Progenitor cell of endocrine pancreas (in vitro differentiated cells): ENCODE measurements at regions not wholly inside any gene's neighbourhood (a gene's known extent, or its start where the extent isn't known, plus 50 kb on each side); places are given as distances from the start of the nearest gene placed in this dataset.
A peak's percentile ranks its signal among the peaks of the same experiment; 100 is the strongest.

Experiments used
- DNase-seq: peaks from one replicate; pipeline ENCODE4 v3.0.0; 2021; ENCODE audit warnings: low spot score; ENCODE audit not compliant: unreplicated experiment
- H3K27ac Mint-ChIP-seq: 2 replicates; pipeline ENCODE4 v1.8.0; 2021; ENCODE audit warnings: mild to moderate bottlenecking, moderate library complexity, mixed read lengths
- H3K27me3 Mint-ChIP-seq: 2 replicates; pipeline ENCODE4 v1.8.0; 2021; ENCODE audit warnings: mixed read lengths
- H3K36me3 Mint-ChIP-seq: 2 replicates; pipeline ENCODE4 v1.8.0; 2022; ENCODE audit warnings: mixed read lengths; ENCODE audit not compliant: insufficient read depth
- H3K4me1 Mint-ChIP-seq: 2 replicates; pipeline ENCODE4 v1.8.0; 2021; ENCODE audit warnings: low read depth, mixed read lengths
- H3K4me3 Mint-ChIP-seq: 2 replicates; pipeline ENCODE4 v1.8.0; 2021; ENCODE audit warnings: low read depth, mild to moderate bottlenecking, moderate library complexity, mixed read lengths
- H3K9me3 Mint-ChIP-seq: 2 replicates; pipeline ENCODE4 v1.8.0; 2021; ENCODE audit warnings: low read depth, mixed read lengths
- CTCF ChIP-seq: fragments of 200-600 bp; sonication (generic); IDR thresholded peaks from one replicate; pipeline ENCODE4 v1.5.0; 2021; ENCODE audit warnings: antibody characterized with exemption, mild to moderate bottlenecking; ENCODE audit not compliant: unreplicated experiment

- Mint-ChIP-seq H3K27ac (no peak overlapping the region), H3K4me3 (no peak overlapping the region)
Observed at GRCh38 chr18:55014095-55014494, 54.8 kb upstream of the CCDC68 start.

GRCh38 chr18:55013685-55014084 is 54.4 kb upstream of the CCDC68 start:
- peak overlapping the region; percentile 11 for H3K27ac Mint-ChIP-seq
- H3K9me3 Mint-ChIP-seq: no peaks in the 10 kb centered on the region
- no peaks in the 10 kb centered on the region for H3K27me3 Mint-ChIP-seq
- TF ChIP-seq CTCF: no peak
- H3K4me3 Mint-ChIP-seq: no peak overlapping the region
- no peaks in the 10 kb centered on the region for H3K36me3 Mint-ChIP-seq
- DNase-seq: no peak
- H3K4me1 Mint-ChIP-seq: peaks cover 4% of the 10 kb centered on the region

More at GRCh38 chr18:55014095-55014494, 54.8 kb upstream of the CCDC68 start:
- H3K36me3 Mint-ChIP-seq: no peaks in the 10 kb centered on the region
- peaks cover 4% of the 10 kb centered on the region for H3K4me1 Mint-ChIP-seq
- no peaks in the 10 kb centered on the region for H3K27me3 Mint-ChIP-seq
- H3K9me3 Mint-ChIP-seq: no peaks in the 10 kb centered on the region
- DNase-seq: no peak
- TF ChIP-seq CTCF: no peak

GRCh38 chr18:55013086-55013485 is 53.8 kb upstream of the CCDC68 start:
- no peak overlapping the region for H3K27ac Mint-ChIP-seq
- no peaks in the 10 kb centered on the region for H3K9me3 Mint-ChIP-seq
- no peak for TF ChIP-seq CTCF

GRCh38 chr18:55012008-55012407 is 52.7 kb upstream of the CCDC68 start:
- Mint-ChIP-seq H3K9me3 (no peaks in the 10 kb centered on the region), H3K27me3 (no peaks in the 10 kb centered on the region), H3K36me3 (no peaks in the 10 kb centered on the region), H3K4me1 (peaks cover 5% of the 10 kb centered on the region), H3K4me3 (no peak overlapping the region), H3K27ac (peak overlapping the region; percentile 9)
- no peak for DNase-seq
- no peak for TF ChIP-seq CTCF

More at GRCh38 chr18:55013086-55013485, 53.8 kb upstream of the CCDC68 start:
- H3K36me3 Mint-ChIP-seq: no peaks in the 10 kb centered on the region
- H3K4me1 Mint-ChIP-seq: peaks cover 4% of the 10 kb centered on the region
- no peak overlapping the region for H3K4me3 Mint-ChIP-seq
- no peaks in the 10 kb centered on the region for H3K27me3 Mint-ChIP-seq
- no peak for DNase-seq
